H9 (cell line): ENCODE measurements at regions not wholly inside any gene's neighbourhood (a gene's known extent, or its start where the extent isn't known, plus 50 kb on each side); places are given as distances from the start of the nearest gene placed in this dataset.

ENCODE experiments used
- DNase-seq: peaks from one replicate; pipeline ENCODE4 v3.0.0-alpha.2; 2017
- H2AFZ ChIP-seq: one replicate; pipeline ENCODE4 v1.6.1; 2013; ENCODE audit warnings: mild to moderate bottlenecking, low read length, control low read depth, moderate library complexity
- H2AK5ac ChIP-seq: 2 replicates; pipeline ENCODE4 v1.6.1; 2013; ENCODE audit warnings: low read length, control low read depth, mixed read lengths; ENCODE audit not compliant: insufficient read length
- H2BK120ac ChIP-seq: one replicate; pipeline ENCODE4 v1.6.1; 2013; ENCODE audit warnings: low read depth, mild to moderate bottlenecking, low read length, control low read depth, inconsistent platforms; ENCODE audit not compliant: poor library complexity, severe bottlenecking
- H2BK12ac ChIP-seq: 2 replicates; pipeline ENCODE4 v1.6.1; 2013; ENCODE audit warnings: low read length, control low read depth, mixed read lengths, low read depth; ENCODE audit not compliant: insufficient read length
- H2BK15ac ChIP-seq: 2 replicates; pipeline ENCODE4 v1.6.1; 2013; ENCODE audit warnings: low read depth, low read length, control low read depth
- H2BK20ac ChIP-seq: one replicate; pipeline ENCODE4 v1.6.1; 2013; ENCODE audit warnings: low read depth, mild to moderate bottlenecking, low read length, control low read depth, inconsistent platforms; ENCODE audit not compliant: poor library complexity, severe bottlenecking
- H2BK5ac ChIP-seq: 2 replicates; pipeline ENCODE4 v1.6.1; 2013; ENCODE audit warnings: low read length, control low read depth, mixed read lengths; ENCODE audit not compliant: insufficient read length
- H3K14ac ChIP-seq: 2 replicates; pipeline ENCODE4 v1.6.1; 2013; ENCODE audit warnings: low read length, control low read depth; ENCODE audit not compliant: insufficient read depth
- H3K18ac ChIP-seq: 2 replicates; pipeline ENCODE4 v1.6.1; 2013; ENCODE audit warnings: low read depth, mild to moderate bottlenecking, mixed read lengths, low read length, control low read depth; ENCODE audit not compliant: insufficient read length
- H3K23ac ChIP-seq: 2 replicates; pipeline ENCODE4 v1.6.1; 2013; ENCODE audit warnings: low read length, control low read depth, mixed read lengths, low read depth; ENCODE audit not compliant: insufficient read length
- H3K23me2 ChIP-seq: 2 replicates; pipeline ENCODE4 v1.6.1; 2013; ENCODE audit warnings: low read depth, mild to moderate bottlenecking, mixed read lengths, low read length, control low read depth; ENCODE audit not compliant: insufficient read length, poor library complexity, severe bottlenecking
- H3K27ac ChIP-seq: 2 replicates; pipeline ENCODE4 v1.5.1; 2013; ENCODE audit warnings: low read length, control low read depth, mixed read lengths, low read depth; ENCODE audit not compliant: insufficient read length
- H3K27me3 ChIP-seq: 2 replicates; pipeline ENCODE4 v1.6.1; 2013; ENCODE audit warnings: low read length, control low read depth, inconsistent platforms; ENCODE audit not compliant: insufficient read depth
- H3K4ac ChIP-seq: 2 replicates; pipeline ENCODE4 v1.6.1; 2013; ENCODE audit warnings: low read depth, mild to moderate bottlenecking, control low read depth, inconsistent platforms, low read length, moderate library complexity
- H3K4me1 ChIP-seq: 2 replicates; pipeline ENCODE4 v1.6.1; 2013; ENCODE audit warnings: low read length, control low read depth, inconsistent platforms; ENCODE audit not compliant: insufficient read depth
- H3K4me2 ChIP-seq: 2 replicates; pipeline ENCODE4 v1.6.1; 2013; ENCODE audit warnings: low read length, control low read depth, mixed read lengths; ENCODE audit not compliant: insufficient read length, insufficient read depth
- H3K56ac ChIP-seq: 2 replicates; pipeline ENCODE4 v1.6.1; 2013; ENCODE audit warnings: low read depth, mild to moderate bottlenecking, mixed read lengths, low read length, control low read depth; ENCODE audit not compliant: insufficient read length
- H3K79me1 ChIP-seq: 2 replicates; pipeline ENCODE4 v1.6.1; 2013; ENCODE audit warnings: low read depth, mild to moderate bottlenecking, moderate library complexity, low read length, control low read depth, inconsistent platforms; ENCODE audit not compliant: insufficient read depth, poor library complexity, severe bottlenecking
- H3K79me2 ChIP-seq: 2 replicates; pipeline ENCODE4 v1.6.1; 2013; ENCODE audit warnings: low read length, control low read depth, inconsistent platforms; ENCODE audit not compliant: insufficient read depth
- H3K9ac ChIP-seq: 2 replicates; pipeline ENCODE4 v1.6.1; 2013; ENCODE audit warnings: low read length, control low read depth, mixed read lengths; ENCODE audit not compliant: insufficient read length; ENCODE audit errors: extremely low read depth
- H3K9me3 ChIP-seq: one replicate; pipeline ENCODE4 v1.6.1; 2013; ENCODE audit warnings: low read depth, low read length, inconsistent platforms; ENCODE audit not compliant: control insufficient read depth
- H3T11ph ChIP-seq: one replicate; pipeline ENCODE4 v1.6.1; 2013; ENCODE audit warnings: mild to moderate bottlenecking, low read length, control low read depth, inconsistent platforms
- H4K20me1 ChIP-seq: one replicate; pipeline ENCODE4 v1.6.1; 2013; ENCODE audit not compliant: control insufficient read depth, insufficient read length, insufficient read depth
- H4K5ac ChIP-seq: 2 replicates; pipeline ENCODE4 v1.6.1; 2013; ENCODE audit warnings: low read depth, mild to moderate bottlenecking, mixed read lengths, low read length, control low read depth; ENCODE audit not compliant: insufficient read length
- H4K8ac ChIP-seq: replicated peaks from 2 replicates; pipeline ENCODE4 v1.6.1; 2013; ENCODE audit warnings: low read length, control low read depth, mixed read lengths, low read depth; ENCODE audit not compliant: insufficient read length
- H4K91ac ChIP-seq: 2 replicates; pipeline ENCODE4 v1.6.1; 2013; ENCODE audit warnings: low read depth, mild to moderate bottlenecking, moderate library complexity, mixed read lengths, low read length, control low read depth; ENCODE audit not compliant: insufficient read length
- H3K27ac Mint-ChIP-seq, 3 experiments: 2 replicates in 2 of 3; 3 replicates in 1 of 3; pipeline ENCODE4 v1.8.0; 2020 to 2021; ENCODE audit warnings: mixed read lengths in 3 of 3, mild to moderate bottlenecking in 1 of 3, moderate library complexity in 1 of 3
- H3K27me3 Mint-ChIP-seq: 2 replicates; pipeline ENCODE4 v1.8.0; 2021; ENCODE audit warnings: low read depth, mild to moderate bottlenecking, moderate library complexity, mixed read lengths
- H3K36me3 Mint-ChIP-seq, 3 experiments: 2 replicates in 2 of 3; 3 replicates in 1 of 3; pipeline ENCODE4 v1.8.0; 2020 to 2021; ENCODE audit warnings: low read depth in 3 of 3, mixed read lengths in 3 of 3; ENCODE audit not compliant: insufficient read depth in 1 of 3
- H3K4me1 Mint-ChIP-seq, 2 experiments: 2 replicates each; pipeline ENCODE4 v1.8.0; 2020; ENCODE audit warnings: mixed read lengths in 2 of 2
- H3K4me3 Mint-ChIP-seq, 2 experiments: 2 replicates in 1 of 2; 3 replicates in 1 of 2; pipeline ENCODE4 v1.8.0; 2020 to 2021; ENCODE audit warnings: mild to moderate bottlenecking in 2 of 2, mixed read lengths in 2 of 2, moderate library complexity in 1 of 2
- H3K9me3 Mint-ChIP-seq, 2 experiments: 2 replicates in 1 of 2; 3 replicates in 1 of 2; pipeline ENCODE4 v1.8.0; 2020; ENCODE audit warnings: mild to moderate bottlenecking in 2 of 2, mixed read lengths in 2 of 2, moderate library complexity in 1 of 2
- CTCF ChIP-seq: fragments of 200-600 bp; sonication (generic); conservative IDR thresholded peaks from 3 replicates; pipeline ENCODE4 v1.8.0; 2021; ENCODE audit warnings: antibody characterized with exemption, mild to moderate bottlenecking
- WGBS: extraction: QIAGEN DNeasy Blood & Tissue Kit; methylation state at CpG from one replicate; pipeline ENCODE4 v1.1.7; 2013; ENCODE audit warnings: missing lambda C conversion rate, low lambda C conversion rate, mixed read lengths; ENCODE audit not compliant: insufficient read length; ENCODE audit errors: extremely low coverage; 5-methylcytosine and 5-hydroxymethylcytosine counted together

- TF ChIP-seq CTCF, result no peak
- Histone ChIP-seq H3K4me1 (peaks cover 5% of the 10 kb centered on the region; the same call in 1 of the 2 replicates), H3K23me2 (no peaks in the 10 kb centered on the region), H2BK15ac (no peak overlapping the region), H3K79me1 (no peaks in the 10 kb centered on the region), H2AK5ac (no peak overlapping the region), H3K79me2 (no peaks in the 10 kb centered on the region), H3K23ac (no peak overlapping the region), H3K27me3 (no peaks in the 10 kb centered on the region), H3K18ac (no peak overlapping the region), H3K9me3 (no peaks in the 10 kb centered on the region), H3K9ac (no peak overlapping the region), H2BK20ac (no peak overlapping the region), H2BK12ac (no peak overlapping the region), H3K4ac (no peak overlapping the region), H3K27ac (no peak overlapping the region), H3T11ph (no peak overlapping the region), H4K91ac (no peak overlapping the region), H3K4me2 (no peak overlapping the region), H2BK5ac (no peak overlapping the region), H4K20me1 (no peaks in the 10 kb centered on the region), H4K8ac (no peak overlapping the region), H2AFZ (no peak overlapping the region), H2BK120ac (no peak overlapping the region), H3K14ac (no peak overlapping the region), H4K5ac (no peak overlapping the region), H3K56ac (no peak overlapping the region)
- H3K4me3 Mint-ChIP-seq, result no peak overlapping the region
- H3K4me1 Mint-ChIP-seq, result peaks cover 24% of the 10 kb centered on the region in 2 experiments
- WGBS, result no CpG with 5 or more reads among the region's 11 CpGs
- no peak for DNase-seq
- peak overlapping the region in 1 of 3 experiments; percentile 2; a peak in 1 of 7 replicates for H3K27ac Mint-ChIP-seq
- no peaks in the 10 kb centered on the region for H3K9me3 Mint-ChIP-seq
- H3K27me3 Mint-ChIP-seq, result no peaks in the 10 kb centered on the region
- H3K36me3 Mint-ChIP-seq, result no peaks in the 10 kb centered on the region; a peak in 1 of 7 replicates
Observed at GRCh38 chr2:41729800-41730364, 317.9 kb upstream of the PKDCC start.
